Endothelial cell of umbilical vein (primary cell): ENCODE measurements at regions not wholly inside any gene's neighbourhood (a gene's known extent, or its start where the extent isn't known, plus 50 kb on each side); places are given as distances from the start of the nearest gene placed in this dataset.

Experiments used
- BruUV-seq: library from RNA; stranded (reverse); fragments of 400-500 nt; replicated peaks from 2 replicates; lab custom pipeline; 2021; lab: Mats Ljungman, UMichigan
- CTCF ChIA-PET: fragments of 300-600, 350-600 bp; sonication (Branson Sonifier 250); formaldehyde crosslinking; loops from one replicate; lab custom pipeline; 2021; ENCODE audit warnings: antibody characterized with exemption, inconsistent platforms; lab: Charles Lee
- POLR2A ChIA-PET: fragments of 300-600, 350-600 bp; sonication (Branson Sonifier 250); formaldehyde crosslinking; loops from one replicate; lab custom pipeline; 2021; ENCODE audit warnings: antibody characterized with exemption, inconsistent platforms; lab: Charles Lee
- DNase-seq: peaks from one replicate; pipeline ENCODE4 v3.0.0-alpha.2; 2011; ENCODE audit warnings: low read depth, low spot score
- FAIRE-seq: peaks from 2 replicates; lab custom pipeline; 2011; peaks lifted over from hg19 to GRCh38; lab: Jason Lieb, UNC
- H2AFZ ChIP-seq: 2 replicates; pipeline ENCODE4 v1.6.0; 2012; ENCODE audit warnings: low read depth, low read length, control low read depth, inconsistent platforms
- H3K27ac ChIP-seq: 2 replicates; pipeline ENCODE4 v1.5.1; 2011; ENCODE audit warnings: low read depth, mild to moderate bottlenecking, control low read depth, low read length, moderate library complexity; ENCODE audit not compliant: insufficient read depth
- H3K27me3 ChIP-seq, 2 experiments: 2 replicates each; pipeline versions ENCODE4 v1.6.0 to v1.6.1; 2011; ENCODE audit warnings: low read length in 2 of 2, mixed read lengths in 1 of 2; ENCODE audit not compliant: control insufficient read depth in 2 of 2, insufficient read depth in 2 of 2
- H3K36me3 ChIP-seq, 2 experiments: 2 replicates in 1 of 2; 3 replicates in 1 of 2; pipeline ENCODE4 v1.5.1; 2011; ENCODE audit warnings: low read length in 2 of 2, mild to moderate bottlenecking in 1 of 2, moderate library complexity in 1 of 2; ENCODE audit not compliant: control insufficient read depth in 2 of 2, insufficient read depth in 2 of 2; ENCODE audit errors: extremely low read depth in 1 of 2
- H3K4me1 ChIP-seq: 3 replicates; pipeline ENCODE4 v1.5.1; 2011; ENCODE audit warnings: mild to moderate bottlenecking, low read length; ENCODE audit not compliant: control insufficient read depth, insufficient read depth; ENCODE audit errors: extremely low read depth
- H3K4me2 ChIP-seq: 2 replicates; pipeline ENCODE4 v1.6.1; 2011; ENCODE audit warnings: low read length, control low read depth, mixed read lengths; ENCODE audit not compliant: insufficient read depth
- H3K4me3 ChIP-seq, 3 experiments: fragments of 200-600 bp in 1 of 3; sonication (generic), shearing (Covaris generic) in 1 of 3; replicated peaks in 1 of 3; 2 replicates each; pipeline ENCODE4 v1.5.1; 2011 to 2016; ENCODE audit warnings: control low read depth in 3 of 3, low read length in 3 of 3, mild to moderate bottlenecking in 2 of 3, inconsistent platforms in 1 of 3, low read depth in 1 of 3, moderate library complexity in 1 of 3; ENCODE audit not compliant: insufficient read depth in 1 of 3
- H3K79me2 ChIP-seq: 2 replicates; pipeline ENCODE4 v1.6.0; 2012; ENCODE audit warnings: low read length, inconsistent platforms; ENCODE audit not compliant: control insufficient read depth, insufficient read depth
- H3K9ac ChIP-seq: replicated peaks from 2 replicates; pipeline ENCODE3; 2011; ENCODE audit warnings: low read length, control low read depth; ENCODE audit not compliant: insufficient read depth; ENCODE audit errors: extremely low read depth
- H3K9me1 ChIP-seq: replicated peaks from 3 replicates; pipeline ENCODE4 v1.6.0; 2011; ENCODE audit warnings: mild to moderate bottlenecking, low read length; ENCODE audit not compliant: control insufficient read depth, insufficient read depth; ENCODE audit errors: extremely low read depth
- H3K9me3 ChIP-seq: replicated peaks from 2 replicates; pipeline ENCODE4 v1.5.1; 2012; ENCODE audit warnings: low read length, inconsistent platforms; ENCODE audit not compliant: control insufficient read depth, insufficient read depth
- H4K20me1 ChIP-seq: replicated peaks from 2 replicates; pipeline ENCODE3; 2011; ENCODE audit warnings: mild to moderate bottlenecking, low read length; ENCODE audit not compliant: control insufficient read depth, insufficient read depth; ENCODE audit errors: extremely low read depth
- EZH2 ChIP-seq: IDR thresholded peaks from 2 replicates; pipeline ENCODE4 v1.6.1; 2012; ENCODE audit warnings: borderline replicate concordance, low read depth, mild to moderate bottlenecking, moderate library complexity, low read length, inconsistent platforms; ENCODE audit not compliant: severe bottlenecking
- FOS ChIP-seq: IDR thresholded peaks from 2 replicates; pipeline ENCODE4 v1.6.1; 2011; ENCODE audit warnings: mild to moderate bottlenecking, low read length, moderate library complexity, borderline replicate concordance; ENCODE audit not compliant: insufficient read depth
- GATA2 ChIP-seq: IDR thresholded peaks from 2 replicates; pipeline ENCODE4 v1.7.0; 2011; ENCODE audit warnings: low read depth, mild to moderate bottlenecking, moderate library complexity, mixed read lengths, low read length; ENCODE audit not compliant: insufficient read length, insufficient read depth
- JUN ChIP-seq: IDR thresholded peaks from 2 replicates; pipeline ENCODE4 v1.6.1; 2011; ENCODE audit warnings: borderline replicate concordance, low read depth; ENCODE audit not compliant: insufficient read length, insufficient read depth
- MYC ChIP-seq: IDR thresholded peaks from one replicate; pipeline ENCODE4 v1.6.1; 2011; ENCODE audit warnings: mild to moderate bottlenecking, low read depth, low read length
- POLR2A ChIP-seq: IDR thresholded peaks from 2 replicates; pipeline ENCODE4 v1.6.1; 2012; ENCODE audit warnings: low read depth, mild to moderate bottlenecking, control low read depth, low read length
- POLR2AphosphoS5 ChIP-seq: IDR thresholded peaks from 2 replicates; pipeline ENCODE4 v1.6.1; 2012; ENCODE audit warnings: low read depth, mild to moderate bottlenecking, control low read depth, low read length, moderate library complexity; ENCODE audit not compliant: insufficient read depth
- dilution Hi-C: fragments of 300-500 bp; cut with MboI; formaldehyde crosslinking; loops from one replicate; pipeline ENCODE4 v1.15.0; 2019; ENCODE audit warnings: low sequenced_read_pairs; ENCODE audit not compliant: extremely low pct_ligation_motif_present
- intact Hi-C: fragments of 100-400 bp; cut with micrococcal nuclease; formaldehyde crosslinking; loops from one replicate; pipeline ENCODE4 v1.10.0; 2022
- TF ChIP-seq, protein P1 (sequence below): IDR thresholded peaks from 2 replicates; pipeline ENCODE4 v1.6.1; 2011; ENCODE audit not compliant: insufficient read depth, insufficient read length
- TF ChIP-seq, protein P2 (sequence below), 2 donors: IDR thresholded peaks; 1 replicate in 1 of 2; 2 replicates in 1 of 2; pipeline ENCODE4 v1.5.1; 2011; ENCODE audit warnings: low read length in 2 of 2, mild to moderate bottlenecking in 2 of 2, moderate library complexity in 2 of 2, control low read depth in 1 of 2, inconsistent platforms in 1 of 2, low read depth in 1 of 2; ENCODE audit not compliant: insufficient read depth in 1 of 2; ENCODE audit errors: extremely low read depth in 1 of 2

DNA sequence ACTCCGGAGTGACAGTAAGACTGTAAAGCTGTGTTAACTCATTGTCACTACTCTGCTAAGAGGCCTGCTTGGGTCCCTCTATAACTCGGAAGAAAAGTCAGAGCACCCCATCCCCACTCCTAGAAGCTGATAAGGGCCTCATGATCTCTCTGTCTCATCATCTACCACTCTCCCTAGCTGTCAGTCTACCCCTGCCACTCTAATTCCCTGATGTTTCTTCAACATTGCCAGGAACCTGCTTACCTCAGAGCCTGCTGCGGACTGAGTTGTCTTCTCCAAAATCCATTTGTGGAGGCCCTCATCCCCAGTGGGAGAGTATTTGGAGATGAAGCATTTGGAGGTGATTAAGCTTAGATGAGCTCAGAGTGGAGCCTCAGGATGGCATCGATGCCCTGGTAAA, 1092.2 kb downstream of the TBC1D22A start:
- Histone ChIP-seq H2AFZ (no peak overlapping the region), H3K9ac (no peak overlapping the region), H3K9me3 (peaks cover 8% of the 10 kb centered on the region), H4K20me1 (no peaks in the 10 kb centered on the region), H3K4me3 (no peak overlapping the region), H3K27ac (no peak overlapping the region), H3K27me3 (no peaks in the 10 kb centered on the region), H3K9me1 (no peaks in the 10 kb centered on the region), H3K36me3 (no peaks in the 10 kb centered on the region), H3K79me2 (no peaks in the 10 kb centered on the region), H3K4me1 (no peaks in the 10 kb centered on the region), H3K4me2 (no peak overlapping the region)
- CTCF ChIA-PET: no interaction called here
- POLR2A ChIA-PET: no interaction called here
- TF ChIP-seq POLR2AphosphoS5: no peak
- TF ChIP-seq, protein P1, sequence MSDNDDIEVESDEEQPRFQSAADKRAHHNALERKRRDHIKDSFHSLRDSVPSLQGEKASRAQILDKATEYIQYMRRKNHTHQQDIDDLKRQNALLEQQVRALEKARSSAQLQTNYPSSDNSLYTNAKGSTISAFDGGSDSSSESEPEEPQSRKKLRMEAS: no peak
- TF ChIP-seq FOS: no peak
- TF ChIP-seq POLR2A: no peak
- TF ChIP-seq, protein P2, sequence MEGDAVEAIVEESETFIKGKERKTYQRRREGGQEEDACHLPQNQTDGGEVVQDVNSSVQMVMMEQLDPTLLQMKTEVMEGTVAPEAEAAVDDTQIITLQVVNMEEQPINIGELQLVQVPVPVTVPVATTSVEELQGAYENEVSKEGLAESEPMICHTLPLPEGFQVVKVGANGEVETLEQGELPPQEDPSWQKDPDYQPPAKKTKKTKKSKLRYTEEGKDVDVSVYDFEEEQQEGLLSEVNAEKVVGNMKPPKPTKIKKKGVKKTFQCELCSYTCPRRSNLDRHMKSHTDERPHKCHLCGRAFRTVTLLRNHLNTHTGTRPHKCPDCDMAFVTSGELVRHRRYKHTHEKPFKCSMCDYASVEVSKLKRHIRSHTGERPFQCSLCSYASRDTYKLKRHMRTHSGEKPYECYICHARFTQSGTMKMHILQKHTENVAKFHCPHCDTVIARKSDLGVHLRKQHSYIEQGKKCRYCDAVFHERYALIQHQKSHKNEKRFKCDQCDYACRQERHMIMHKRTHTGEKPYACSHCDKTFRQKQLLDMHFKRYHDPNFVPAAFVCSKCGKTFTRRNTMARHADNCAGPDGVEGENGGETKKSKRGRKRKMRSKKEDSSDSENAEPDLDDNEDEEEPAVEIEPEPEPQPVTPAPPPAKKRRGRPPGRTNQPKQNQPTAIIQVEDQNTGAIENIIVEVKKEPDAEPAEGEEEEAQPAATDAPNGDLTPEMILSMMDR (IDR thresholded peaks at IDR 0.05; ENCODE audit: extremely low read depth in 1 of 2, insufficient read depth in 1 of 2, low read depth in 1 of 2, low read length in 2 of 2): no peak
- no peak for TF ChIP-seq MYC
- no peak for TF ChIP-seq JUN
- no peak for TF ChIP-seq EZH2
- TF ChIP-seq GATA2: no peak
- FAIRE-seq: no peak
- BruUV-seq: no TSS peak
- DNase-seq: no peak
- intact Hi-C loops: no loop called here
- dilution Hi-C loops: no loop called here
